Stimulated activated CD8-positive, alpha-beta memory T cell treated with anti-CD3 and anti-CD28 coated beads, Interleukin-15, amount 100 ng/mL, for 24 hours (primary cell): ENCODE measurements at regions not wholly inside any gene's neighbourhood (a gene's known extent, or its start where the extent isn't known, plus 50 kb on each side); places are given as distances from the start of the nearest gene placed in this dataset.

Experiments
- DNase-seq: peaks from one replicate; pipeline ENCODE4 v3.0.0-alpha.2; 2020; ENCODE audit warnings: low read depth

- no peak for DNase-seq
Observed at GRCh38 chr9:90307891-90308290, 334.7 kb downstream of the DIRAS2 start.

GRCh38 chr9:90308691-90309090 is 333.9 kb downstream of the DIRAS2 start:
- no peak for DNase-seq

GRCh38 chr9:90309809-90310520 is 332.7 kb downstream of the DIRAS2 start:
- DNase-seq: no peak

- DNase-seq: no peak
Observed at GRCh38 chr9:90310521-90310876, 332.1 kb downstream of the DIRAS2 start.

- no peak for DNase-seq
Observed at GRCh38 chr9:90311811-90312210, 330.8 kb downstream of the DIRAS2 start.

GRCh38 chr9:90322296-90322695 is 320.3 kb downstream of the DIRAS2 start:
- no peak for DNase-seq

- no peak for DNase-seq
Observed at GRCh38 chr9:90325913-90326653, 316.5 kb downstream of the DIRAS2 start.

GRCh38 chr9:90330231-90330630 is 312.4 kb downstream of the DIRAS2 start:
- no peak for DNase-seq

GRCh38 chr9:90331826-90332575 is 310.6 kb downstream of the DIRAS2 start:
- DNase-seq: no peak

- DNase-seq: no peak
Observed at GRCh38 chr9:90333226-90333625, 309.4 kb downstream of the DIRAS2 start.

GRCh38 chr9:90340421-90340820 is 302.2 kb downstream of the DIRAS2 start:
- no peak for DNase-seq

- no peak for DNase-seq
Observed at GRCh38 chr9:90342607-90343006, 300.0 kb downstream of the DIRAS2 start.

- DNase-seq: no peak
Observed at GRCh38 chr9:90343366-90343765, 299.3 kb downstream of the DIRAS2 start.

GRCh38 chr9:90343991-90344390 is 298.6 kb downstream of the DIRAS2 start:
- DNase-seq: no peak

- DNase-seq: no peak
Observed at GRCh38 chr9:90365666-90366065, 277.0 kb downstream of the DIRAS2 start.

- no peak for DNase-seq
Observed at GRCh38 chr9:90368241-90368640, 274.4 kb downstream of the DIRAS2 start.

- DNase-seq: no peak
Observed at GRCh38 chr9:90368928-90369327, 273.7 kb downstream of the DIRAS2 start.

GRCh38 chr9:90379771-90380170 is 262.9 kb downstream of the DIRAS2 start:
- DNase-seq: no peak

- no peak for DNase-seq
Observed at GRCh38 chr9:90385146-90385545, 257.5 kb downstream of the DIRAS2 start.

GRCh38 chr9:90393365-90394152 is 249.1 kb downstream of the DIRAS2 start:
- DNase-seq: no peak

- DNase-seq: no peak
Observed at GRCh38 chr9:90394871-90395270, 247.8 kb downstream of the DIRAS2 start.

- DNase-seq: no peak
Observed at GRCh38 chr9:90400091-90400490, 242.5 kb downstream of the DIRAS2 start.
